ENCODE measurements at regions not wholly inside any gene's neighbourhood (a gene's known extent, or its start where the extent isn't known, plus 50 kb on each side); places are given as distances from the start of the nearest gene placed in this dataset.
A peak's percentile ranks its signal among the peaks of the same experiment; 100 is the strongest.

- DNase-seq (no peak), FAIRE-seq (no peak), ATAC-seq (peak in 2 of 4 donors; percentile 11 to 14)
- no peak for TF ChIP-seq CTCF (IDR thresholded peaks at IDR 0.05)
- no peak overlapping the region for H3K4me3 ChIP-seq
- H3K27ac ChIP-seq = peak overlapping the region in 2 of 4 donors; percentile 20
- H3K36me3 ChIP-seq = no peaks in the 10 kb centered on the region
- H3K9me3 ChIP-seq = no peaks in the 10 kb centered on the region
- intact Hi-C loops (cut with DNase I) = no loop called here
- no peaks in the 10 kb centered on the region for H3K4me1 ChIP-seq
- WGBS, 2 donors = 69 to 78% methylated on average over 3 of the region's 3 CpGs
- H3K27me3 ChIP-seq = no peaks in the 10 kb centered on the region
Observed at GRCh38 chr11:128207861-128208321, 379.5 kb downstream of the ETS1 start.

DNA sequence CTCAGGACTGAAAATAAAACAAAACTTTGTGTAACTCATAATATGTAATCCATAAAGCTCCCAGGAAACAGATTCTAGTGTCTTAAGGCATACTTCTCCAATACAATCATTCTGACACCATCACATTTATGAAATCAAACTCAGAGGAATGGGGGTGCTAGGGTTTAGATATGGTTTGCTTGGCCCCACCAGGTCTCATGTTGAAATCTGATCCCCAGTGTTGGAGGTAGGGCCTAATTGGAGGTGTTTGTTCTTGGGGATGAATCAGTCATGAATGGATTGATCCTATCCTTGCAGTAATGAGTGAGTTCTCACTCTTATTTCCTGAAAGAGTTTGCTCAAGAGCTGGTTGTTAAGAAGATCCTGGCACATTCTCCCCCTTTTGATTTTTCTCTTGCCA lies 380.9 kb downstream of the ETS1 start:
- DNase-seq (no peak), ATAC-seq (no peak), FAIRE-seq (no peak)
- Histone ChIP-seq H3K9me3 (no peaks in the 10 kb centered on the region), H3K36me3 (no peaks in the 10 kb centered on the region), H3K4me1 (no peaks in the 10 kb centered on the region), H3K4me3 (no peak overlapping the region), H3K27ac (no peak overlapping the region), H3K27me3 (no peaks in the 10 kb centered on the region)
- TF ChIP-seq CTCF (IDR thresholded peaks at IDR 0.05) = no peak
- intact Hi-C loops (cut with DNase I) = no loop called here

DNA sequence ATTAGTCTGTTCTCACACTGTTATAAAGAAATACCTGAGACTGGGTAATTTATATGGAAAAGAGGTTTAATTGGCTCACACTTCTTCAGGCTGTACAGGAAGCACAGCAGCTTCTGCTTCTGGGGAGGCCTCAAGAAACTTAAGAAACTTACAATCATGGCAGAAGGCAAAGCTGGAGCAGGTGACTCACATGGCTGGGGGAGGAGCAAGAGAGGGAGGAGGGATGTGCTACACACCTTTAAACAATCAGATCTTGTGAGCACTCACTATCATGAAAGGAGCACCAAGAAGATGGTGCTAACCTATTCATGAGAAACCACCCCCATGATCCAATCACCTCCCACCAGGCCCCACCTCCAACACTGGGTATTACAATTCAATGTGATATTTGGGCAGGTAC lies 381.6 kb downstream of the ETS1 start:
- Histone ChIP-seq H3K36me3 (no peaks in the 10 kb centered on the region), H3K4me1 (no peaks in the 10 kb centered on the region), H3K9me3 (no peaks in the 10 kb centered on the region), H3K4me3 (no peak overlapping the region), H3K27ac (no peak overlapping the region), H3K27me3 (no peaks in the 10 kb centered on the region)
- FAIRE-seq (no peak), ATAC-seq (no peak), DNase-seq (no peak)
- no peak for TF ChIP-seq CTCF (IDR thresholded peaks at IDR 0.05)
- intact Hi-C loops (cut with DNase I) = no loop called here

- intact Hi-C loops (cut with DNase I) = no loop called here
- Histone ChIP-seq H3K4me1 (no peaks in the 10 kb centered on the region), H3K27me3 (no peaks in the 10 kb centered on the region), H3K36me3 (no peaks in the 10 kb centered on the region), H3K27ac (no peak overlapping the region), H3K9me3 (no peaks in the 10 kb centered on the region), H3K4me3 (no peak overlapping the region)
- FAIRE-seq (no peak), DNase-seq (no peak), ATAC-seq (no peak)
- no peak for TF ChIP-seq CTCF (IDR thresholded peaks at IDR 0.05)
- 82 to 89% methylated on average over 3 of the region's 3 CpGs for WGBS, 2 donors
Observed at GRCh38 chr11:128204898-128205297, 382.5 kb downstream of the ETS1 start.

DNA sequence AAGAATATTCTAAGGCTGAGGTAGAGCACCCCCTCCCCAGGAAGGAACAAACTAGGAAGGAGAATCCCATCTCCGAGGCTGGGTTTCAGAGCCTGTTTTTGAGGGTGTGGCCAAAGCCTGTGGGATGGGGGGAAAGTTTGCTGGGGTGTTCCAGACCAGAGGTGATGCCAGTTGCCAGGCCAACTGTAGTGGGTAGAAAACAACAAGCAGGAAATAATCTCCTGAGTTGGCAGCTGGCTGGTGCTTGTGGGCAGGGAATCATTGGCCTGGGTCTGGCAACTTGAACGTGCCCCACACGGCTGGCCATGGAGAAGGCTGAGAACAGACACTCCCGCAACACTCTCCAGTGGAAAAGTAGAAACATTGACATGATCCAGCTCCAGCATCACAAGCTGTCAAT lies 385.6 kb downstream of the ETS1 start:
- H3K9me3 ChIP-seq = no peaks in the 10 kb centered on the region
- no peak overlapping the region for H3K27ac ChIP-seq
- 50 to 54% methylated on average over 4 of the region's 4 CpGs for WGBS, 2 donors
- peak in 2 of 4 donors; percentile 42 to 44 for ATAC-seq
- H3K4me3 ChIP-seq = no peak overlapping the region
- no peak for FAIRE-seq
- H3K36me3 ChIP-seq = no peaks in the 10 kb centered on the region
- H3K27me3 ChIP-seq = no peaks in the 10 kb centered on the region
- intact Hi-C loops (cut with DNase I) = no loop called here
- DNase-seq = peak in 1 of 6 donors; percentile 12
- no peaks in the 10 kb centered on the region for H3K4me1 ChIP-seq
- no peak for TF ChIP-seq CTCF (IDR thresholded peaks at IDR 0.05)

Data from pancreas (tissue), 10 donors.